WI38 (cell line): ENCODE measurements at regions not wholly inside any gene's neighbourhood (a gene's known extent, or its start where the extent isn't known, plus 50 kb on each side); places are given as distances from the start of the nearest gene placed in this dataset.

ENCODE experiments used
- H3K4me3 ChIP-seq: 2 replicates; pipeline ENCODE4 v1.5.1; 2011; ENCODE audit warnings: low read depth, mild to moderate bottlenecking, control low read depth, low read length
- TF ChIP-seq, protein P1 (sequence below): IDR thresholded peaks from 2 replicates; pipeline ENCODE4 v1.5.1; 2012; ENCODE audit warnings: low read depth, mild to moderate bottlenecking, control low read depth, low read length

DNA sequence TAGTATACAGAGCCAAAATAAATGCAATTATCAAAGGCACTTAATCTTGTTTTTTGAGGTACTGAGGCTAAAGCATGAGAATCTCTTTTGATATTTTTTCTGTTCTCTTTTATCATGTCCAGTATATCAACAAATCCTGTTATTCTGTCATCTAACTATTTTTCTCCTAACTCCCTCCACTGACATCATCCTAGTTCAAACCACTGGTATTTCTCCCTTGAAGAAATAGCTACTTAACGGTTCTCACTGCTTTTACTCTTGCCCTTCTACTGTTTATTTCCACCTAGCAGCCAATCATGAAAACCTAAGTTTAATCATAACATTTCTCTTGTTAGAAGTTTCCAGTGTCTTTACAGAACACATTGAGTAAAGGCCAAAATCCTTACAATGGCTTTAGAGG is 317.6 kb downstream of the GPD2 start:
- TF ChIP-seq, protein P1, sequence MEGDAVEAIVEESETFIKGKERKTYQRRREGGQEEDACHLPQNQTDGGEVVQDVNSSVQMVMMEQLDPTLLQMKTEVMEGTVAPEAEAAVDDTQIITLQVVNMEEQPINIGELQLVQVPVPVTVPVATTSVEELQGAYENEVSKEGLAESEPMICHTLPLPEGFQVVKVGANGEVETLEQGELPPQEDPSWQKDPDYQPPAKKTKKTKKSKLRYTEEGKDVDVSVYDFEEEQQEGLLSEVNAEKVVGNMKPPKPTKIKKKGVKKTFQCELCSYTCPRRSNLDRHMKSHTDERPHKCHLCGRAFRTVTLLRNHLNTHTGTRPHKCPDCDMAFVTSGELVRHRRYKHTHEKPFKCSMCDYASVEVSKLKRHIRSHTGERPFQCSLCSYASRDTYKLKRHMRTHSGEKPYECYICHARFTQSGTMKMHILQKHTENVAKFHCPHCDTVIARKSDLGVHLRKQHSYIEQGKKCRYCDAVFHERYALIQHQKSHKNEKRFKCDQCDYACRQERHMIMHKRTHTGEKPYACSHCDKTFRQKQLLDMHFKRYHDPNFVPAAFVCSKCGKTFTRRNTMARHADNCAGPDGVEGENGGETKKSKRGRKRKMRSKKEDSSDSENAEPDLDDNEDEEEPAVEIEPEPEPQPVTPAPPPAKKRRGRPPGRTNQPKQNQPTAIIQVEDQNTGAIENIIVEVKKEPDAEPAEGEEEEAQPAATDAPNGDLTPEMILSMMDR: no peak
- no peak overlapping the region for H3K4me3 ChIP-seq

DNA sequence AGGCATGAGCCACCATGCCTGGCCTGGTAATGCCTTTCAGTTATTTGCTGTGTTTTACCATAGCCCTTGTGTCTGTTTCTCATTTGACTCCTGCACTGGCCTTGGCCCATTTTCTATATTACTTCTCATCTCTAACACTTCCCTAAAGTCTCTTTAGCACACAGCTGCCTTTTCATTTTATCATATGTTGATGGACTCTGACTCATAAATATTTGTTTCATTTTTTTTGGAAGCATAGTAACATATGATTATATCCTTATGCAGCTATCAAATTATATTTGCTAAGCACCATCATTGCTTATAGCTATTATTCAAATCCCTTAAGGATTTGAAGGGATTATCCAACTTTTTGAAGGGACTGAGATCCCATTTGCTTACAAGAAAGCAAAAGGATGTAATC is 320.3 kb downstream of the GPD2 start:
- no peak overlapping the region for H3K4me3 ChIP-seq
- TF ChIP-seq, protein P1: no peak

DNA sequence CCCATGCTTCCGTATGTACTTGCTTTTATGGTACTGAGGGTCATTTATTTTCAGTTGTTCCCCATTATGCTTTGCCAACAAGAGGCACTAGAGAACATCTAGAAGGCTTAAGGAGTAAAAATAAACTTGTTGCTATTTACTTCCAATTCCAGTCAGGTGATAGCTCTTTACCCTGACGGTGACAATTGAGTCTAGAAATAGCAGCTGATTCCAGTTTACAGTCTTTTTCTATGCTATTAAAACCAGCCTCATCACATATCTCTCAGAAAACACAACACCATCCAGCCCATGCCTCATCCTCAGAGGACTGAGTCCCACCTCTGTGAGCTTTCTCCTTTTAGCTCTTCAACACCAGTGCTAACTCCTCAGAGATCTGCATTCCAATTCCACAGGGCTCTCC is 327.0 kb downstream of the GPD2 start:
- H3K4me3 ChIP-seq: no peak overlapping the region
- TF ChIP-seq, protein P1: no peak

DNA sequence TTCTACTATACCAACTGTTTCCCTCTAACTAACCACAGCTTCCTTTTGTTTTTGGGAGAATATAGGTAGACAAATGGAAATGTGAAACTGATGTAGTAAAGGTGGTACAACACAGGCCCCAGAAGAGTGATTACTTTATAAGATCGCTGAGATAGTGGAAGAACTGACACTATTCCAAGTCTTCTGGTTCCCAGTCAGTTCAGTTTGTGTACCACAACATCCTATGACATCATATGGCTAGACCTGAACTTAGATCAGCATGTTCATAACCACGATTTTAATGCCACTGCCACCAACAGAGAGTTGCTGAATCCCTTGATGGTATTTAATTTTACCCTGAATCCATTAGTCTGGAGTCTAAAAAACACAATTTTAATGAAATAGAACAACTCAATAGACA is 328.9 kb downstream of the GPD2 start:
- TF ChIP-seq, protein P1: no peak
- no peak overlapping the region for H3K4me3 ChIP-seq

DNA sequence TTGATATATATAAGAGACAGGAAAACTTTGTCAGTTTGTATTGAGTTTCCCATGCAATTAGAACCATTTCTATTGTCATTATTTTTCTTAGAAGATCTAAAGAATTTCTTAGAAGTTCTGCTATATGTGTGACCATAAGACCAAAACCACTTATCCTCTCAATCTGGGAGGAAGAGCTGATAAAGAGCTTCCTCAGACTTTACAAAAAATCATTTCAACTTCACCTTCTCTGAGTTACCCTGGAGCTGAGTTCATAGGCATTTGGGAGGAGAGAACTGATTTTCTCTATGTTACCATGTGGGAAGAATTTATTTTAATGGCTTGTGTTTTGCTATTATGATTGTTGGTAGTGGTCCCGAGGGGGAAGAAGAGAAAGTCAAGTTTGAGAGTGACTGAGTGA is 329.3 kb downstream of the GPD2 start:
- no peak overlapping the region for H3K4me3 ChIP-seq
- TF ChIP-seq, protein P1: no peak

DNA sequence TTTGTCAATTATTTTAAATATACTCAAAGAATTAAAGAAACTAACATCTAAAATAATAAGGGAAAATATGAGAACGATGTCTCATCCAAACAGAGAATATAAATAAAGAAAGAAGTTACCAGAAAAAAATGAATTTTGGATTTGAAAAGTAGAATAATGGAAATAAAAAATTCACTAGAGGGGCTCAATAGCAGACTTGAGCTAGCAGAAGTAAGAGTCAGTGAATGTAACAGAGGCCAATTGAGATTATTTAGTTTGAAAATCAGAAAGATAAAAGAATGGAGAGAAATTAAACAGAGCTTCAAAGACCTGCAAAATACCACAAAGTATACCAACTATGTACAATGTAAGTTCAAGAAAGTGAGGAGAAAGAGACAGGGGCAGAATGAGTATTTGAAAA is 333.6 kb downstream of the GPD2 start:
- TF ChIP-seq, protein P1: no peak

DNA sequence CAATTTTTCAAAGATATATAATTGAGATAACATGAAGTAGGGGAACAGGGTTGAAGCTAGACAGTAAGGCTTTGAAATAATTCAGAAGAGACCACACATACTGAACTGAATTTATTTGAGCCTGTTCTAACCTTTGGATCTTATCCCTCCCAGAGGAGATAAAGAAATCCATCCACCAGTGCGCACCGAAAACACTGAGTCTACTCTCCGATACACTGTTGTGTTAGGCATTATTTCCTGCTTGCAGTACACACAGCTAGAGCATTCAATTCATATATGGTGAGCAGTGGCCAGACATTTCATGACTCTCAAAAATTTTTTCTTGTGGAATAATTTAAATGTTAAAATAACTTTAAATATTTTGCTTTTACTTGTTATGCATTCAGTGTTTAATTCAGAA is 342.7 kb downstream of the GPD2 start:
- no peak overlapping the region for H3K4me3 ChIP-seq

More for the DNA sequence above, 333.6 kb downstream of the GPD2 start:
- no peak overlapping the region for H3K4me3 ChIP-seq

More for the DNA sequence above, 342.7 kb downstream of the GPD2 start:
- TF ChIP-seq, protein P1: no peak
